Epithelial cell of proximal tubule (primary cell): ENCODE measurements at regions not wholly inside any gene's neighbourhood (a gene's known extent, or its start where the extent isn't known, plus 50 kb on each side); places are given as distances from the start of the nearest gene placed in this dataset.

ENCODE experiments used
- DNase-seq: peaks from one replicate; pipeline ENCODE4 v3.0.0-alpha.2; 2011; ENCODE audit warnings: low read depth
- H3K4me3 ChIP-seq: 2 replicates; pipeline ENCODE4 v1.5.1; 2011; ENCODE audit warnings: low read depth, mild to moderate bottlenecking, low read length
- TF ChIP-seq, protein P1 (sequence below): conservative IDR thresholded peaks from 2 replicates; pipeline ENCODE4 v1.5.1; 2012; ENCODE audit warnings: low read depth, mild to moderate bottlenecking, low read length

DNA sequence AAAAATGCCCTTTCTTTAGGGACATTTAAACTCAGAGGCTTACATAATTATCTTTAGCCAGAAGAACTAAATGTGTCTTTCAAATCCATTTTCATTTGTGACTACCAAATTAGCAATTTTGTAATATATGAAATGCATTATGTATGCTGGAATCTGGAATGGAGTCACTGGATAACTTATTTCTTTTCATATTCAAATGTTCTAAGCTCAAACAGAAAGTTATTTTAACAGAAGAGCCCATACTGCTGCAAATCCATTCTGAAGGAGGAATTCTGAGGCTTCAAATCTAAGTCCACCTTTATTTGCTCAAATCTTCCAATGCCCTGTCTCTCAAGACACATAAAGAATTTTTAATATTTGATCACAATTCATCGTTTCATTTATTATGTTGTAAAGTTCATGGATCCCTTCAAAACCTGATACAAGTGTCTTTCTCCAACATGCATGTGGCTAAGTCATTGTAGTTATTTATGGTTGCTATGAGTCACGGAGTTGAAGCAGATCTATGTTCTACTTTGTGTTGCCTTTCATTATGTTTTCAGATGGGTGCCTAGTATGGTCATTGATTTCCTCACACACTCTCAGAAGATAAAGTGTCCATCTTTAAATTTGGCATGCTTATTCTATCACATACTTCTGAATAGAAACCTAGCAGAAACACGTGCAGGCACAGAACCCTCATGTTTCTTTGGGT, 214.8 kb upstream of the GCFC2 start:
- no peak for DNase-seq
- no peak overlapping the region for H3K4me3 ChIP-seq
- TF ChIP-seq, protein P1, sequence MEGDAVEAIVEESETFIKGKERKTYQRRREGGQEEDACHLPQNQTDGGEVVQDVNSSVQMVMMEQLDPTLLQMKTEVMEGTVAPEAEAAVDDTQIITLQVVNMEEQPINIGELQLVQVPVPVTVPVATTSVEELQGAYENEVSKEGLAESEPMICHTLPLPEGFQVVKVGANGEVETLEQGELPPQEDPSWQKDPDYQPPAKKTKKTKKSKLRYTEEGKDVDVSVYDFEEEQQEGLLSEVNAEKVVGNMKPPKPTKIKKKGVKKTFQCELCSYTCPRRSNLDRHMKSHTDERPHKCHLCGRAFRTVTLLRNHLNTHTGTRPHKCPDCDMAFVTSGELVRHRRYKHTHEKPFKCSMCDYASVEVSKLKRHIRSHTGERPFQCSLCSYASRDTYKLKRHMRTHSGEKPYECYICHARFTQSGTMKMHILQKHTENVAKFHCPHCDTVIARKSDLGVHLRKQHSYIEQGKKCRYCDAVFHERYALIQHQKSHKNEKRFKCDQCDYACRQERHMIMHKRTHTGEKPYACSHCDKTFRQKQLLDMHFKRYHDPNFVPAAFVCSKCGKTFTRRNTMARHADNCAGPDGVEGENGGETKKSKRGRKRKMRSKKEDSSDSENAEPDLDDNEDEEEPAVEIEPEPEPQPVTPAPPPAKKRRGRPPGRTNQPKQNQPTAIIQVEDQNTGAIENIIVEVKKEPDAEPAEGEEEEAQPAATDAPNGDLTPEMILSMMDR: no peak

DNA sequence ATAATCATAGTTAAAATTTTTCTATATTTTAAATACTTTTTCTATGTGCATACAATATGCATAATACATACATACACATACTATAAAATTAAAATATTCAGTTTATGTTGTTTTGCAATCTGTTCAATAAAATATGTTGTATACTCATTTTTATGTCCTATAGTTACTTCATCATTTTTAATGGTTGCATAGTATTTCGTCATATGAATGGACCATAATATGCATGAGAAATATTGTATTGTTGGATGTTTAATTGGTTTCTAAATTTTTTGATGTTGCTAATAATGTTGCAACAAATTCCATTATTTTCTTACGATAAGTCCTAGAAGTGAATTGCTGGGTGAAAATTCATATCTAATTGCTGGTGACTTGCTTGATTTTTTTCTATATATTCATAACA, 211.5 kb upstream of the GCFC2 start:
- TF ChIP-seq, protein P1: no peak
- DNase-seq: no peak
- H3K4me3 ChIP-seq: no peak overlapping the region

DNA sequence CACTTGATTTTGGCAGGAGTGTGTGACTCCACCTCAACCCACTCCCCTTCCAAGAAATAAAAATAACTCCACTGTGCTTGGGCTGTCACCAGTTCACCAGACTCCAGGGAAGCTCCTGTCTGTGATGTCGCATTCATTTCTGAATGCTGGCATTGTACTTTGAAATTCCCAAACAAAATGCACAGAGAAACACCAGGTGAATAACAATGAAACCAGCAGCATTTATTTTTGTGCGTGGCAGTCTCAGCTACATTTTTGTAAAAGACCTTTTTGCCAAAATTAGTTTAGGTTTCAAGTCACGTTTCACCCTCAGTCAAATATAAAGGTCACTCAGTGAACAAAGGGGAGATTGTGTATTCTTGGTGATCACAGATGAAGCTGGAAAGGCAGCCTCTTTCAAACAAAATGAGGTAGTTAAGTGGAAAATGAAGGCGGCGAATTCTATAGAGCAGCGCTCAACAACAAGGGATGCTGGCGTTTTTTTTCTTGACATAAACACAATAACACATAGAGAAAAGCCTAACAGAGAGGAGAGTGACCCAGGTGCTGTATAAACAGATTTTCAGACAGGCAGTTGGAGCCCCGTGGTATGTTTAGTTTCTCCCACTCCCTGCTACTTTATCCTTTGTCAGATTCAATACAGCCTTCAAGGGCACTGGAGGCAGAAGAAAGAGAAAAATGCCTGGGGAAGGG, 210.3 kb upstream of the GCFC2 start:
- H3K4me3 ChIP-seq: no peak overlapping the region
- TF ChIP-seq, protein P1: no peak

DNA sequence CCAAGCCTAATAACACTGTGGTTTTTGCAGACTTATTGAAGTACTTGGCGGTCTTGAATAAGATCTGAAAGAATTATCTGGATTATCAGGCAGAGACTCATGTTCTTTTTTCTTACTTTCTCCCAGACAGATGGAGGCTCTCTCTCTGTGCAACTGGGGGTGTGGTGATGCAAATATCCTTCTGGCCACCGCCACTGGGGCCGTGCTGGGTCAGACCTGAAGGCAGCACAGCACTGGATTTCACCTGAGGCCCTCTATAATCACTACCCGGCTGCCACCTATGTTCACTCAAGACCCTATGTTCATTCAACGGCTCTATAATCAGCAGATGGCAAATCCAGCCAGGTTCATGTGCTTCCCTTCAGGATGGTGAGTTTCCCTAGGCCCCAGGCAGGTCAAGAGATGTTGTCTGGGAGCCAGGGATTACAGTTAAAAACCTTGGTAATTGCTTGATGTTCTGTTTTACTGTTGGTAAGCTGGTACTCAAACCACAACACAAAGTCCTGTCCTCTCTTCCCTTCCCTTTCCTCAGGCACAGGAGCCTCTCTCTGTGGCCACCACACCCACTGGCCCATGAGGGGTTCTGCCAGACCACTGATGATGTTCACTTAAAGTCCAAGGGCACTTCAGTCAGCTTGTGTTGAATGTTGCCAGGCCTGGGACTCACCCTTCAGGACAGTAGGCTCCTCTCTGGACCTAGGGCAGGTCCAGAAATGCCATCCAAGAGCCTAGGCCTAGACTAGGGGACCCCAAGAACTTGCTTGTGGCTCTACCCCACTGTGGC, 205.3 kb upstream of the GCFC2 start:
- no peak overlapping the region for H3K4me3 ChIP-seq
- no peak for DNase-seq
- TF ChIP-seq, protein P1: no peak

More for the DNA sequence above, 210.3 kb upstream of the GCFC2 start:
- no peak for DNase-seq

DNA sequence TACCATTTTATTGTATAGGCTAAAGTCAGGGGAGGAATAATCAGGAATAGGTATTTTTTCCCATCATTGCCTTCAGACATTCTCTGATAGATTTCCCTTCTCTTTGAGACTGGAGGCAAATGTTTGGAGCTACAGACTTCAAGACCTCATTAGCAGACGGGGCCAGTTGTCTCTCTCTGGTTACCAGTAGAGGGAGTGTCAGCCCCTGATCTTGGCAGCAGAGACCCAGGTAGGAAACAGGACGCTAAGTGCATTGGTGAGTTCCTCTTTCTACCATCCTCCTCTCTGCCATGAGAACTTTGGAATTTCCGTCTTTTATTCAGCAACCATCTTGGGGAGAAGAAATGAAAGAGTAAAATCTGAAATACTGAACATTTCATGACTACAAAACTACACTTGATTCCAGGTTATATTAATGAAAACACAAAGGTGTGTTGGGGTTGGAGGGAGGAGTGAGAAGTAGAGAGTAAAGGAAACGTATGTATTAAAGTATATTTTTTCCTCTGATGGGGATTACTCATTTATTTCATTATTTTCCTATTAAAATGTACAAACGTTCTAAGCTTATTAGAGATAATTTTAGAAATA, 186.2 kb upstream of the GCFC2 start:
- no peak overlapping the region for H3K4me3 ChIP-seq
- DNase-seq: no peak

DNA sequence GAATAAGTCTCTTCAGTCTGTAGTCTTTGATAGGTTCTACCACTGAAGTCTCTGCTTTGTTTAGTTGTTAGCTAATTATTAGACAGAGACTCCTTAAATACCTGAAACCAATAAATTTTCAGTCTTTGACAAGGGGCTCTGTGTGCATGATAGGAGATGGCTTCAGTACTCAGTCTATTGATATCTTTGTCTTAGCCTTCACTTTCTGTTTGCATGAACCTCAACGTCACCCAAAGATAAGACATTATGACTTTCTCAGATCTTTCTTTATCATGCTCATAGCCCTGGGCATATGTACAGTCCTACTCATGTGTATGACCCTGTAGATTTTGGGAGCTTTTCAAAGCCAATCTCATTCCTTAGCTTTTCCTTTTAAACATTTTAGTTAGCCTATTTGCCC, 183.5 kb upstream of the GCFC2 start:
- H3K4me3 ChIP-seq: no peak overlapping the region

More for the DNA sequence above, 186.2 kb upstream of the GCFC2 start:
- TF ChIP-seq, protein P1: peak; percentile 84

More for the DNA sequence above, 183.5 kb upstream of the GCFC2 start:
- no peak for DNase-seq
- TF ChIP-seq, protein P1: no peak
